ENCODE measurements at regions not wholly inside any gene's neighbourhood (a gene's known extent, or its start where the extent isn't known, plus 50 kb on each side); places are given as distances from the start of the nearest gene placed in this dataset.

DNA sequence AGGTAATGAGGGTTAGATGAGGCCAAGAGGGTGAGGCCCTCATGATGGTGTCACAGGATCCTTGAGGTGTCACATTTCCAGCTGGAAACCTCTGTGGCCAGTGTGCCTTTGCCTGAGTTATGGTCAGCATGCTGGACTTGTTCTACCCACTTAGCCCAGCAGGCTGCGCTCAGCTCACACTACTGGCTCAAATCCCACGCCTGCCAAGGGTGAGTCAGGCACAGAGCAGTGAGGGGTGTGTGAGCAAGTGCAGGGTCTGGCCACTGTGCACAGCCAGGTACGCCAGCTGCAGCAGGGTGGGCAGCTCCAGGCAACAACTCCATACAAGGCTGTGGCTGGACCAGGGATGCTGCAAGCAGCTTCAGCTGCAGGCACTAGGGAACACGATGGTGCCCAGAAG, 616.6 kb upstream of the FSHR start:
- Mint-ChIP-seq H3K4me3 (ENCODE audit: unreplicated experiment) (no peak overlapping the region), H3K36me3 (ENCODE audit: insufficient read depth, unreplicated experiment) (no peaks in the 10 kb centered on the region), H3K4me1 (ENCODE audit: low read depth, unreplicated experiment) (no peaks in the 10 kb centered on the region), H3K27ac (ENCODE audit: unreplicated experiment) (no peak overlapping the region), H3K27me3 (ENCODE audit: insufficient read depth, unreplicated experiment) (no peaks in the 10 kb centered on the region), H3K9me3 (ENCODE audit: unreplicated experiment) (no peaks in the 10 kb centered on the region)
- ChIA-PET CTCF (interaction anchor here (1.1 to 1.7 kb wide), 2 partner anchors 373 to 720 kb away, joined by 4 to 12 read pairs; no protein-coding TSS in a partner anchor), POLR2A (no interaction called here)
- no peaks in the 10 kb centered on the region for H3K36me3 ChIP-seq (ENCODE audit: control insufficient read depth, insufficient read depth, low read length)
- H3K4me1 ChIP-seq: no peaks in the 10 kb centered on the region
- TF ChIP-seq, protein P1, sequence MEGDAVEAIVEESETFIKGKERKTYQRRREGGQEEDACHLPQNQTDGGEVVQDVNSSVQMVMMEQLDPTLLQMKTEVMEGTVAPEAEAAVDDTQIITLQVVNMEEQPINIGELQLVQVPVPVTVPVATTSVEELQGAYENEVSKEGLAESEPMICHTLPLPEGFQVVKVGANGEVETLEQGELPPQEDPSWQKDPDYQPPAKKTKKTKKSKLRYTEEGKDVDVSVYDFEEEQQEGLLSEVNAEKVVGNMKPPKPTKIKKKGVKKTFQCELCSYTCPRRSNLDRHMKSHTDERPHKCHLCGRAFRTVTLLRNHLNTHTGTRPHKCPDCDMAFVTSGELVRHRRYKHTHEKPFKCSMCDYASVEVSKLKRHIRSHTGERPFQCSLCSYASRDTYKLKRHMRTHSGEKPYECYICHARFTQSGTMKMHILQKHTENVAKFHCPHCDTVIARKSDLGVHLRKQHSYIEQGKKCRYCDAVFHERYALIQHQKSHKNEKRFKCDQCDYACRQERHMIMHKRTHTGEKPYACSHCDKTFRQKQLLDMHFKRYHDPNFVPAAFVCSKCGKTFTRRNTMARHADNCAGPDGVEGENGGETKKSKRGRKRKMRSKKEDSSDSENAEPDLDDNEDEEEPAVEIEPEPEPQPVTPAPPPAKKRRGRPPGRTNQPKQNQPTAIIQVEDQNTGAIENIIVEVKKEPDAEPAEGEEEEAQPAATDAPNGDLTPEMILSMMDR (IDR thresholded peaks at IDR 0.05; ENCODE audit: insufficient read depth in 1 of 2, low read depth in 1 of 2, low read length in 1 of 2, severe bottlenecking in 1 of 2, unreplicated experiment in 1 of 2): peak; percentile 29 to 39
- peak in 1 of 2 experiments; percentile 23 for DNase-seq
- H3K9me3 ChIP-seq: no peaks in the 10 kb centered on the region
- intact Hi-C loops (cut with micrococcal nuclease; ENCODE audit: unreplicated experiment): loop anchor here (1.0 kb wide), 1 partner anchor 373 kb away; no protein-coding TSS in a partner anchor
- no peaks in the 10 kb centered on the region for H3K27me3 ChIP-seq (replicated peaks; ENCODE audit: control insufficient read depth, insufficient read depth, low read length)
- BruUV-seq (replicated peaks): no TSS peak
- H3K4me3 ChIP-seq (ENCODE audit: low read depth, low read length): no peak overlapping the region

DNA sequence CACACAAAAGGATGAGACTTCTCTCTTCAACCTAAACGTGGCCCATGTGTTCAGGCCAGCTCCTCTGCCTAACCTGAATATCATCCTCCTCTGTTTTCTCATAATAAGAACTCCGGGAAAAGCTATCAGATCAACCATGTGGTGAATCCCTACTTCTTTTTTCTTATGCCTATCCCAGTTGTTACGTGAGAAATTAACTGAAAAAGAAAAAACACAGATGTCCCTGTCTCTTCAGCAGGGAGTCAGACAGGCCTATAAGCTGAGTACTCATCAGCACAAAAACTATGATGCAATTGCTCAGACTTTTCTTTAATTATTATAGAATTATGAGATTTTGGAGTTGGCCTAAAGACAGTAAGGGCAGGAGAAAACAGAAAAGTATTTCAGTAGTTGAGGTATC, 613.0 kb upstream of the FSHR start:
- H3K36me3 ChIP-seq (ENCODE audit: control insufficient read depth, insufficient read depth, low read length): no peaks in the 10 kb centered on the region
- intact Hi-C loops (cut with micrococcal nuclease; ENCODE audit: unreplicated experiment): no loop called here

DNA sequence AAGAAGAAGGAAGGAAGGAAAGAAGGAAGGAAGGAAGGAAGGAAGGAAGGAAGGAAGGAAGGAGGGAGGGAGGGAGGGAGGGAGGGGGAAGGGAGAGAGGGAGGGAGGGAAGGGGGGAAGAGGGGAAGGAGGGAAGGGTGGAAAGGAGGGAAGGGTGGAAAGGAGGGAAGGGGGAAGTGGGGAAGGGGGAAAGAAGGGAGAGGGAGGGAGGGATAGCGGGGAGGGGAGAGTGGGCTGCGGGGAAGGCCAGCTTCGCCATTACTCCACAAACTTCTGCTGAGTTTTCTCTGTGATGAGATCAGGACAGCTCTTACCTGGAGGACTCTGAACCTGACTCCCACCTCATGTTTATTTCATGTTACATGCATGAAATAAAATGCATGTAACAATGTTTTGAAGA, 601.5 kb upstream of the FSHR start:
- ChIA-PET POLR2A (no interaction called here), CTCF (no interaction called here)
- Mint-ChIP-seq H3K27ac (ENCODE audit: unreplicated experiment) (no peak overlapping the region), H3K36me3 (ENCODE audit: insufficient read depth, unreplicated experiment) (no peaks in the 10 kb centered on the region), H3K9me3 (ENCODE audit: unreplicated experiment) (no peaks in the 10 kb centered on the region), H3K27me3 (ENCODE audit: insufficient read depth, unreplicated experiment) (peaks cover 6% of the 10 kb centered on the region), H3K4me3 (ENCODE audit: unreplicated experiment) (no peak overlapping the region), H3K4me1 (ENCODE audit: low read depth, unreplicated experiment) (no peaks in the 10 kb centered on the region)
- Histone ChIP-seq H3K9me3 (no peaks in the 10 kb centered on the region), H3K36me3 (ENCODE audit: control insufficient read depth, insufficient read depth, low read length) (no peaks in the 10 kb centered on the region), H3K4me1 (no peaks in the 10 kb centered on the region), H3K4me3 (ENCODE audit: low read depth, low read length) (no peak overlapping the region), H3K27me3 (replicated peaks; ENCODE audit: control insufficient read depth, insufficient read depth, low read length) (no peaks in the 10 kb centered on the region)
- no peak for DNase-seq
- TF ChIP-seq, protein P1 (IDR thresholded peaks at IDR 0.05; ENCODE audit: insufficient read depth in 1 of 2, low read depth in 1 of 2, low read length in 1 of 2, severe bottlenecking in 1 of 2, unreplicated experiment in 1 of 2): no peak
- no TSS peak for BruUV-seq (replicated peaks)
- intact Hi-C loops (cut with micrococcal nuclease; ENCODE audit: unreplicated experiment): no loop called here

More for the DNA sequence above, 613.0 kb upstream of the FSHR start:
- no TSS peak for BruUV-seq (replicated peaks)
- Mint-ChIP-seq H3K27me3 (ENCODE audit: insufficient read depth, unreplicated experiment) (no peaks in the 10 kb centered on the region), H3K27ac (ENCODE audit: unreplicated experiment) (no peak overlapping the region), H3K4me1 (ENCODE audit: low read depth, unreplicated experiment) (no peaks in the 10 kb centered on the region), H3K36me3 (ENCODE audit: insufficient read depth, unreplicated experiment) (no peaks in the 10 kb centered on the region), H3K4me3 (ENCODE audit: unreplicated experiment) (no peak overlapping the region), H3K9me3 (ENCODE audit: unreplicated experiment) (no peaks in the 10 kb centered on the region)
- POLR2A ChIA-PET: no interaction called here
- Histone ChIP-seq H3K4me1 (no peaks in the 10 kb centered on the region), H3K9me3 (no peaks in the 10 kb centered on the region), H3K27me3 (replicated peaks; ENCODE audit: control insufficient read depth, insufficient read depth, low read length) (no peaks in the 10 kb centered on the region), H3K4me3 (ENCODE audit: low read depth, low read length) (no peak overlapping the region)
- no peak for DNase-seq
- TF ChIP-seq, protein P1 (IDR thresholded peaks at IDR 0.05; ENCODE audit: insufficient read depth in 1 of 2, low read depth in 1 of 2, low read length in 1 of 2, severe bottlenecking in 1 of 2, unreplicated experiment in 1 of 2): no peak
- CTCF ChIA-PET: no interaction called here
